Neural cell (in vitro differentiated cells): ENCODE measurements at regions not wholly inside any gene's neighbourhood (a gene's known extent, or its start where the extent isn't known, plus 50 kb on each side); places are given as distances from the start of the nearest gene placed in this dataset.

Experiments used
- EP300 ChIP-seq: fragments of 450-650 bp; conservative IDR thresholded peaks from 2 replicates; pipeline ENCODE4 v1.6.1; 2014; ENCODE audit warnings: antibody characterized with exemption, mild to moderate bottlenecking, moderate library complexity; ENCODE audit not compliant: poor library complexity, severe bottlenecking
- EZH2 ChIP-seq: fragments of 200-600, 300-800 bp; shearing (Covaris generic), sonication (generic); IDR thresholded peaks from 2 replicates; pipeline ENCODE4 v1.6.1; 2014; ENCODE audit warnings: antibody characterized with exemption, low read length, borderline replicate concordance, mild to moderate bottlenecking; ENCODE audit not compliant: insufficient read depth, poor library complexity, severe bottlenecking
- MXI1 ChIP-seq: fragments of 450-650 bp; conservative IDR thresholded peaks from 2 replicates; pipeline ENCODE4 v1.6.1; 2014; ENCODE audit warnings: antibody characterized with exemption, mild to moderate bottlenecking; ENCODE audit not compliant: poor library complexity, severe bottlenecking
- POLR2AphosphoS5 ChIP-seq: IDR thresholded peaks from 2 replicates; pipeline ENCODE4 v1.6.1; 2012
- RAD21 ChIP-seq: fragments of 450-650 bp; conservative IDR thresholded peaks from 2 replicates; pipeline ENCODE4 v1.6.1; 2014; ENCODE audit warnings: antibody characterized with exemption, mild to moderate bottlenecking, moderate library complexity
- SMC3 ChIP-seq: fragments of 450-650 bp; conservative IDR thresholded peaks from 2 replicates; pipeline ENCODE4 v1.6.1; 2014; ENCODE audit warnings: antibody characterized with exemption, mild to moderate bottlenecking, moderate library complexity; ENCODE audit not compliant: poor library complexity
- TAF1 ChIP-seq: IDR thresholded peaks from 2 replicates; pipeline ENCODE4 v1.6.1; 2012; ENCODE audit warnings: low read depth
- TF ChIP-seq, protein P1 (sequence below): fragments of 450-650 bp; IDR thresholded peaks from 2 replicates; pipeline ENCODE4 v1.5.1; 2014; ENCODE audit warnings: antibody characterized with exemption, mild to moderate bottlenecking, moderate library complexity; ENCODE audit not compliant: poor library complexity, severe bottlenecking
- TF ChIP-seq, protein P2 (sequence below): IDR thresholded peaks from 2 replicates; pipeline ENCODE4 v1.6.1; 2012; ENCODE audit warnings: borderline replicate concordance

DNA sequence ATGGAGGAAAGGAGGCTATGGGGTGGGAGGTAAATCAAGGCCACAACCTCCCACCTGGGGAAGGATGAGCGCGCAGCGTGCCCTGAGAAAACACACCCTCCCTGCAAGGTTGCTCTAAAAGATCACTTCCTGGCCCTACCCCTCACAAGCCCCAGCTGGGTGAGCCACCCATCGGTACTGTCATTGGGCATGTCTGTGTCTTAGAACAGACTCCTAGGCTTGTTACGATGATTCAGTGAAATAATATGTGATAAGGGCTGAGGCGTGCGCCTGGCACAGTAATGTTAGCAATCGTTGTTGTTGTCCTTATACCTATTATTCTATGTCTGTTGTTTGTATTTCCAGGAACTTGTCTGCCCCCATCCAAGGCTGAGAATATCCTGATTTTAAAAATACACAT, 175.1 kb downstream of the ZFP36L2 start:
- TF ChIP-seq, protein P1, sequence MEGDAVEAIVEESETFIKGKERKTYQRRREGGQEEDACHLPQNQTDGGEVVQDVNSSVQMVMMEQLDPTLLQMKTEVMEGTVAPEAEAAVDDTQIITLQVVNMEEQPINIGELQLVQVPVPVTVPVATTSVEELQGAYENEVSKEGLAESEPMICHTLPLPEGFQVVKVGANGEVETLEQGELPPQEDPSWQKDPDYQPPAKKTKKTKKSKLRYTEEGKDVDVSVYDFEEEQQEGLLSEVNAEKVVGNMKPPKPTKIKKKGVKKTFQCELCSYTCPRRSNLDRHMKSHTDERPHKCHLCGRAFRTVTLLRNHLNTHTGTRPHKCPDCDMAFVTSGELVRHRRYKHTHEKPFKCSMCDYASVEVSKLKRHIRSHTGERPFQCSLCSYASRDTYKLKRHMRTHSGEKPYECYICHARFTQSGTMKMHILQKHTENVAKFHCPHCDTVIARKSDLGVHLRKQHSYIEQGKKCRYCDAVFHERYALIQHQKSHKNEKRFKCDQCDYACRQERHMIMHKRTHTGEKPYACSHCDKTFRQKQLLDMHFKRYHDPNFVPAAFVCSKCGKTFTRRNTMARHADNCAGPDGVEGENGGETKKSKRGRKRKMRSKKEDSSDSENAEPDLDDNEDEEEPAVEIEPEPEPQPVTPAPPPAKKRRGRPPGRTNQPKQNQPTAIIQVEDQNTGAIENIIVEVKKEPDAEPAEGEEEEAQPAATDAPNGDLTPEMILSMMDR = no peak
- TF ChIP-seq TAF1 (no peak), SMC3 (no peak), MXI1 (no peak), EZH2 (no peak), POLR2AphosphoS5 (no peak), EP300 (no peak), RAD21 (no peak)
- TF ChIP-seq, protein P2, sequence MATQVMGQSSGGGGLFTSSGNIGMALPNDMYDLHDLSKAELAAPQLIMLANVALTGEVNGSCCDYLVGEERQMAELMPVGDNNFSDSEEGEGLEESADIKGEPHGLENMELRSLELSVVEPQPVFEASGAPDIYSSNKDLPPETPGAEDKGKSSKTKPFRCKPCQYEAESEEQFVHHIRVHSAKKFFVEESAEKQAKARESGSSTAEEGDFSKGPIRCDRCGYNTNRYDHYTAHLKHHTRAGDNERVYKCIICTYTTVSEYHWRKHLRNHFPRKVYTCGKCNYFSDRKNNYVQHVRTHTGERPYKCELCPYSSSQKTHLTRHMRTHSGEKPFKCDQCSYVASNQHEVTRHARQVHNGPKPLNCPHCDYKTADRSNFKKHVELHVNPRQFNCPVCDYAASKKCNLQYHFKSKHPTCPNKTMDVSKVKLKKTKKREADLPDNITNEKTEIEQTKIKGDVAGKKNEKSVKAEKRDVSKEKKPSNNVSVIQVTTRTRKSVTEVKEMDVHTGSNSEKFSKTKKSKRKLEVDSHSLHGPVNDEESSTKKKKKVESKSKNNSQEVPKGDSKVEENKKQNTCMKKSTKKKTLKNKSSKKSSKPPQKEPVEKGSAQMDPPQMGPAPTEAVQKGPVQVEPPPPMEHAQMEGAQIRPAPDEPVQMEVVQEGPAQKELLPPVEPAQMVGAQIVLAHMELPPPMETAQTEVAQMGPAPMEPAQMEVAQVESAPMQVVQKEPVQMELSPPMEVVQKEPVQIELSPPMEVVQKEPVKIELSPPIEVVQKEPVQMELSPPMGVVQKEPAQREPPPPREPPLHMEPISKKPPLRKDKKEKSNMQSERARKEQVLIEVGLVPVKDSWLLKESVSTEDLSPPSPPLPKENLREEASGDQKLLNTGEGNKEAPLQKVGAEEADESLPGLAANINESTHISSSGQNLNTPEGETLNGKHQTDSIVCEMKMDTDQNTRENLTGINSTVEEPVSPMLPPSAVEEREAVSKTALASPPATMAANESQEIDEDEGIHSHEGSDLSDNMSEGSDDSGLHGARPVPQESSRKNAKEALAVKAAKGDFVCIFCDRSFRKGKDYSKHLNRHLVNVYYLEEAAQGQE = no peak
